Retinal pigment epithelial cell (primary cell): ENCODE measurements at regions not wholly inside any gene's neighbourhood (a gene's known extent, or its start where the extent isn't known, plus 50 kb on each side); places are given as distances from the start of the nearest gene placed in this dataset.

Source experiments
- DNase-seq: peaks from one replicate; pipeline ENCODE4 v3.0.0-alpha.2; 2010; ENCODE audit warnings: low read depth
- H3K4me3 ChIP-seq: 2 replicates; pipeline ENCODE4 v1.5.1; 2011; ENCODE audit warnings: mild to moderate bottlenecking, low read length, control low read depth, moderate library complexity
- CTCF ChIP-seq: conservative IDR thresholded peaks from 2 replicates; pipeline ENCODE4 v1.5.1; 2011; ENCODE audit warnings: low read depth, low read length, control low read depth, inconsistent platforms

- no peak for DNase-seq
- TF ChIP-seq CTCF = no peak
- H3K4me3 ChIP-seq = no peak overlapping the region
Observed at GRCh38 chr17:71057448-71057847, 888.1 kb downstream of the KCNJ2 start.

- DNase-seq = no peak
- no peak overlapping the region for H3K4me3 ChIP-seq
- no peak for TF ChIP-seq CTCF
Observed at GRCh38 chr17:71057938-71058337, 888.6 kb downstream of the KCNJ2 start.

- TF ChIP-seq CTCF = no peak
- no peak overlapping the region for H3K4me3 ChIP-seq
- no peak for DNase-seq
Observed at GRCh38 chr17:71063127-71063526, 893.8 kb downstream of the KCNJ2 start.

GRCh38 chr17:71063559-71063958, 894.2 kb downstream of the KCNJ2 start:
- TF ChIP-seq CTCF = no peak
- H3K4me3 ChIP-seq = no peak overlapping the region

GRCh38 chr17:71067669-71068407, 898.5 kb downstream of the KCNJ2 start:
- no peak for DNase-seq
- no peak for TF ChIP-seq CTCF
- H3K4me3 ChIP-seq = no peak overlapping the region

More at GRCh38 chr17:71063559-71063958, 894.2 kb downstream of the KCNJ2 start:
- no peak for DNase-seq

GRCh38 chr17:71068408-71068750, 899.0 kb downstream of the KCNJ2 start:
- no peak for TF ChIP-seq CTCF
- peak; percentile 47 for DNase-seq
- no peak overlapping the region for H3K4me3 ChIP-seq

- no peak overlapping the region for H3K4me3 ChIP-seq
- no peak for DNase-seq
- no peak for TF ChIP-seq CTCF
Observed at GRCh38 chr17:71071041-71071440, 901.7 kb downstream of the KCNJ2 start.
